IPS-18a (cell line): ENCODE measurements at regions not wholly inside any gene's neighbourhood (a gene's known extent, or its start where the extent isn't known, plus 50 kb on each side); places are given as distances from the start of the nearest gene placed in this dataset.
"Not testable (repeated sequence)": the region's sequence is repeated elsewhere in the genome, so short reads cannot be mapped to it uniquely, and the experiment has no call there.

Experiments used
- H3K27ac ChIP-seq: one replicate; pipeline ENCODE4 v1.5.1; 2013; ENCODE audit warnings: low read length
- H3K27me3 ChIP-seq: one replicate; pipeline ENCODE4 v1.6.1; 2013; ENCODE audit warnings: mild to moderate bottlenecking, low read length; ENCODE audit not compliant: control insufficient read depth, insufficient read depth
- H3K36me3 ChIP-seq: one replicate; pipeline ENCODE4 v1.6.1; 2013; ENCODE audit warnings: low read depth, low read length; ENCODE audit not compliant: control insufficient read depth
- H3K4me1 ChIP-seq: one replicate; pipeline ENCODE4 v1.6.1; 2013; ENCODE audit warnings: low read depth, low read length; ENCODE audit not compliant: control insufficient read depth
- H3K4me3 ChIP-seq: one replicate; pipeline ENCODE4 v1.5.1; 2013; ENCODE audit warnings: low read length
- H3K9ac ChIP-seq: one replicate; pipeline ENCODE4 v1.6.1; 2013; ENCODE audit warnings: mild to moderate bottlenecking, low read length, moderate library complexity
- H3K9me3 ChIP-seq: one replicate; pipeline ENCODE4 v1.6.1; 2013; ENCODE audit warnings: low read depth, low read length; ENCODE audit not compliant: control insufficient read depth

GRCh38 chr11:67862896-67863295, 141.0 kb downstream of the UNC93B1 start:
- H3K27ac ChIP-seq, H3K4me3 ChIP-seq, H3K27me3 ChIP-seq, H3K4me1 ChIP-seq, H3K36me3 ChIP-seq, H3K9me3 ChIP-seq, H3K9ac ChIP-seq: not testable (repeated sequence)

GRCh38 chr11:67859513-67860161, 144.3 kb downstream of the UNC93B1 start:
- H3K36me3 ChIP-seq, H3K4me3 ChIP-seq, H3K4me1 ChIP-seq, H3K27me3 ChIP-seq, H3K27ac ChIP-seq, H3K9me3 ChIP-seq, H3K9ac ChIP-seq: not testable (repeated sequence)

GRCh38 chr11:67850747-67851146, 153.2 kb downstream of the UNC93B1 start:
- H3K9ac ChIP-seq, H3K36me3 ChIP-seq, H3K4me1 ChIP-seq, H3K27me3 ChIP-seq, H3K27ac ChIP-seq, H3K4me3 ChIP-seq, H3K9me3 ChIP-seq: not testable (repeated sequence)

- H3K27ac ChIP-seq, H3K27me3 ChIP-seq, H3K4me3 ChIP-seq, H3K9ac ChIP-seq, H3K9me3 ChIP-seq, H3K36me3 ChIP-seq, H3K4me1 ChIP-seq: not testable (repeated sequence)
Observed at GRCh38 chr11:67849766-67850165, 154.1 kb downstream of the UNC93B1 start.

- H3K27me3 ChIP-seq, H3K4me3 ChIP-seq, H3K27ac ChIP-seq, H3K4me1 ChIP-seq, H3K9ac ChIP-seq, H3K9me3 ChIP-seq, H3K36me3 ChIP-seq: not testable (repeated sequence)
Observed at GRCh38 chr11:67847896-67848875, 155.7 kb downstream of the UNC93B1 start.

GRCh38 chr11:67846303-67846702, 157.6 kb downstream of the UNC93B1 start:
- H3K9ac ChIP-seq, H3K27ac ChIP-seq, H3K27me3 ChIP-seq, H3K4me3 ChIP-seq, H3K4me1 ChIP-seq, H3K9me3 ChIP-seq, H3K36me3 ChIP-seq: not testable (repeated sequence)

- not testable (repeated sequence) for H3K4me1 ChIP-seq, H3K27ac ChIP-seq, H3K4me3 ChIP-seq, H3K9me3 ChIP-seq, H3K27me3 ChIP-seq, H3K9ac ChIP-seq, H3K36me3 ChIP-seq
Observed at GRCh38 chr11:67845296-67845695, 158.6 kb downstream of the UNC93B1 start.

- not testable (repeated sequence) for H3K27ac ChIP-seq, H3K4me1 ChIP-seq, H3K4me3 ChIP-seq, H3K27me3 ChIP-seq, H3K36me3 ChIP-seq, H3K9ac ChIP-seq, H3K9me3 ChIP-seq
Observed at GRCh38 chr11:67840599-67840998, 163.3 kb downstream of the UNC93B1 start.

GRCh38 chr11:67830152-67830551, 155.7 kb upstream of the ALDH3B2 start:
- H3K4me1 ChIP-seq, H3K9ac ChIP-seq, H3K27me3 ChIP-seq, H3K27ac ChIP-seq, H3K4me3 ChIP-seq, H3K36me3 ChIP-seq, H3K9me3 ChIP-seq: not testable (repeated sequence)

GRCh38 chr11:67826951-67827296, 152.5 kb upstream of the ALDH3B2 start:
- H3K4me3 ChIP-seq, H3K36me3 ChIP-seq, H3K9me3 ChIP-seq, H3K27ac ChIP-seq, H3K27me3 ChIP-seq, H3K9ac ChIP-seq: not testable (repeated sequence)
- H3K4me1 ChIP-seq: peaks cover 11% of the 10 kb centered on the region

- H3K9ac ChIP-seq, H3K27ac ChIP-seq, H3K9me3 ChIP-seq, H3K36me3 ChIP-seq, H3K4me3 ChIP-seq, H3K27me3 ChIP-seq: not testable (repeated sequence)
- peaks cover 11% of the 10 kb centered on the region for H3K4me1 ChIP-seq
Observed at GRCh38 chr11:67826028-67826950, 151.9 kb upstream of the ALDH3B2 start.
